Adrenal gland (tissue), 9 donors: ENCODE measurements at regions not wholly inside any gene's neighbourhood (a gene's known extent, or its start where the extent isn't known, plus 50 kb on each side); places are given as distances from the start of the nearest gene placed in this dataset.

Source experiments
- DNase-seq, 7 donors: peaks; one replicate each; pipeline ENCODE4 v3.0.0-alpha.2; 2019 to 2020
- H3K27ac ChIP-seq, 5 donors: fragments of 200-600 bp; sonication (generic) in 4 of 5; 1 replicate in 3 of 5; 2 replicates in 2 of 5; pipeline versions ENCODE4 v1.5.1 to v1.8.0; 2016 to 2020; ENCODE audit warnings: mild to moderate bottlenecking in 1 of 5
- H3K27me3 ChIP-seq: fragments of 200-600 bp; 2 replicates; pipeline ENCODE4 v1.8.0; 2021
- H3K36me3 ChIP-seq, 2 donors: fragments of 200-600 bp; replicated peaks in 1 of 2; 1 replicate in 1 of 2; 2 replicates in 1 of 2; pipeline versions ENCODE4 v1.5.1 to v1.8.0; 2018 to 2022
- H3K4me1 ChIP-seq, 2 donors: fragments of 200-600 bp; replicated peaks in 1 of 2; 1 replicate in 1 of 2; 2 replicates in 1 of 2; pipeline versions ENCODE4 v1.5.1 to v1.8.0; 2018 to 2021
- H3K4me3 ChIP-seq, 4 donors: fragments of 200-600 bp; sonication (generic) in 3 of 4; one replicate each; pipeline ENCODE4 v1.5.1; 2016 to 2018
- H3K9me3 ChIP-seq, 3 donors: fragments of 200-600 bp; sonication (generic) in 1 of 3; replicated peaks in 1 of 3; 1 replicate in 2 of 3; 2 replicates in 1 of 3; pipeline versions ENCODE4 v1.5.1 to v1.8.0; 2016 to 2021
- CTCF ChIP-seq, 6 experiments: fragments of 450-650 bp in 4 of 6; fragments of 200-600 bp in 2 of 6; sonication (generic) in 1 of 6; IDR thresholded peaks; 1 replicate in 5 of 6; 2 replicates in 1 of 6; pipeline versions ENCODE4 v1.5.1 to v1.8.0; 2016 to 2021; ENCODE audit warnings: antibody characterized with exemption in 6 of 6, mild to moderate bottlenecking in 2 of 6, moderate library complexity in 1 of 6
- POLR2A ChIP-seq, 2 donors: fragments of 450-650 bp; IDR thresholded peaks; one replicate each; pipeline ENCODE4 v1.6.1; 2017; ENCODE audit warnings: antibody characterized with exemption in 2 of 2, mild to moderate bottlenecking in 2 of 2, moderate library complexity in 1 of 2
- WGBS, 4 donors: extraction: QIAGEN DNeasy Blood & Tissue Kit in 2 of 4; methylation state at CpG; one replicate each; pipeline versions ENCODE4 v1.1.5 to v1.1.7; 2013 to 2017; 5-methylcytosine and 5-hydroxymethylcytosine counted together
- intact Hi-C, 2 donors: fragments of 100-400 bp; cut with DNase I; formaldehyde crosslinking; loops; one replicate each; pipeline versions ENCODE4 v1.14.1 to v1.15.0; 2022 to 2023
- donor health status: healthy with polysubstance abuse.
- donor health status: Bipolar disorder and iron deficiency.
- donor health status: DM: yes; HTN: yes; CAD: no.
- donor health status: DM: no; HTN: no; CAD: no.
- donor health status: DM: no; HTN: no; CAD: no.

GRCh38 chr21:41647806-41648561, 118.9 kb downstream of the RIPK4 start:
- Histone ChIP-seq H3K27me3 (no peaks in the 10 kb centered on the region), H3K27ac (no peak overlapping the region), H3K4me3 (no peak overlapping the region), H3K36me3 (no peaks in the 10 kb centered on the region), H3K4me1 (peaks cover 0 to 4% of the 10 kb centered on the region in 2 donors), H3K9me3 (no peaks in the 10 kb centered on the region)
- 81 to 88% (median 84%) methylated on average over 7 to 9 of the region's 9 CpGs for WGBS, 4 donors
- no peak for DNase-seq
- intact Hi-C loops: no loop called here
- no peak for TF ChIP-seq CTCF (IDR thresholded peaks at IDR 0.05)
- TF ChIP-seq POLR2A (IDR thresholded peaks at IDR 0.05): no peak

GRCh38 chr21:41643246-41643966, 123.4 kb downstream of the RIPK4 start:
- intact Hi-C loops: no loop called here
- Histone ChIP-seq H3K27me3 (no peaks in the 10 kb centered on the region), H3K27ac (no peak overlapping the region), H3K9me3 (no peaks in the 10 kb centered on the region), H3K4me3 (no peak overlapping the region), H3K4me1 (no peaks in the 10 kb centered on the region), H3K36me3 (no peaks in the 10 kb centered on the region)
- TF ChIP-seq CTCF (IDR thresholded peaks at IDR 0.05) (no peak), POLR2A (IDR thresholded peaks at IDR 0.05) (no peak)
- WGBS, 4 donors: 83 to 91% (median 87%) methylated on average over 10 of the region's 10 CpGs
- no peak for DNase-seq

GRCh38 chr21:41641821-41642701, 124.8 kb downstream of the RIPK4 start:
- TF ChIP-seq POLR2A (IDR thresholded peaks at IDR 0.05): no peak
- no peak for TF ChIP-seq CTCF (IDR thresholded peaks at IDR 0.05)
- H3K9me3 ChIP-seq: no peaks in the 10 kb centered on the region
- no peaks in the 10 kb centered on the region for H3K4me1 ChIP-seq
- H3K27ac ChIP-seq: peak overlapping the region in 2 of 5 donors; percentile 25 to 30
- H3K36me3 ChIP-seq: no peaks in the 10 kb centered on the region
- 41 to 56% (median 47%) methylated on average over 16 of the region's 16 CpGs for WGBS, 4 donors
- intact Hi-C loops: no loop called here
- H3K4me3 ChIP-seq: no peak overlapping the region
- no peaks in the 10 kb centered on the region for H3K27me3 ChIP-seq
- DNase-seq: peak in 2 of 7 donors; percentile 23 to 57

- Histone ChIP-seq H3K36me3 (no peaks in the 10 kb centered on the region), H3K4me1 (no peaks in the 10 kb centered on the region), H3K27me3 (no peaks in the 10 kb centered on the region), H3K4me3 (no peak overlapping the region), H3K9me3 (no peaks in the 10 kb centered on the region), H3K27ac (peak overlapping the region in 2 of 5 donors; percentile 10 to 23)
- TF ChIP-seq POLR2A (IDR thresholded peaks at IDR 0.05) (no peak), CTCF (IDR thresholded peaks at IDR 0.05) (no peak)
- DNase-seq: no peak
- WGBS, 4 donors: 42 to 53% (median 51%) methylated on average over 3 of the region's 3 CpGs
- intact Hi-C loops: no loop called here
Measured at GRCh38 chr21:41641510-41641815, 125.4 kb downstream of the RIPK4 start.
